Ascending aorta (tissue), 2 donors: ENCODE measurements at regions not wholly inside any gene's neighbourhood (a gene's known extent, or its start where the extent isn't known, plus 50 kb on each side); places are given as distances from the start of the nearest gene placed in this dataset.

Experiments
- DNase-seq, 2 donors: peaks; one replicate each; pipeline ENCODE4 v3.0.0-alpha.2; 2019; ENCODE audit warnings: low spot score in 2 of 2
- H3K27ac ChIP-seq, 2 donors: fragments of 200-600 bp; sonication (generic); one replicate each; pipeline ENCODE4 v1.5.1; 2016 to 2017; ENCODE audit warnings: mild to moderate bottlenecking in 1 of 2
- H3K27me3 ChIP-seq: fragments of 200-600 bp; sonication (generic); one replicate; pipeline ENCODE4 v1.5.1; 2017
- H3K36me3 ChIP-seq, 2 donors: fragments of 200-600 bp; sonication (generic); one replicate each; pipeline ENCODE4 v1.5.1; 2016
- H3K4me1 ChIP-seq, 2 donors: fragments of 200-600 bp; sonication (generic); one replicate each; pipeline ENCODE4 v1.5.1; 2016 to 2017; ENCODE audit warnings: mild to moderate bottlenecking in 1 of 2
- H3K4me3 ChIP-seq, 2 donors: fragments of 200-600 bp; sonication (generic); one replicate each; pipeline ENCODE4 v1.5.1; 2016 to 2017; ENCODE audit warnings: mild to moderate bottlenecking in 1 of 2
- H3K9me3 ChIP-seq, 2 donors: fragments of 200-600 bp; sonication (generic); one replicate each; pipeline ENCODE4 v1.5.1; 2016
- CTCF ChIP-seq, 3 experiments: fragments of 200-600 bp in 2 of 3; fragments of 450-650 bp in 1 of 3; sonication (generic) in 2 of 3; IDR thresholded peaks; one replicate each; pipeline ENCODE4 v1.5.1; 2016 to 2019; ENCODE audit warnings: antibody characterized with exemption in 3 of 3, mild to moderate bottlenecking in 1 of 3, moderate library complexity in 1 of 3
- intact Hi-C: fragments of 100-400 bp; cut with DNase I; formaldehyde crosslinking; loops from one replicate; pipeline ENCODE4 v1.15.1; 2023

- TF ChIP-seq CTCF (IDR thresholded peaks at IDR 0.05) = no peak
- no peaks in the 10 kb centered on the region for H3K36me3 ChIP-seq
- no peaks in the 10 kb centered on the region for H3K27me3 ChIP-seq
- H3K4me3 ChIP-seq = no peak overlapping the region
- no peaks in the 10 kb centered on the region for H3K9me3 ChIP-seq
- peaks cover 0 to 11% of the 10 kb centered on the region in 2 donors for H3K4me1 ChIP-seq
- peak in 1 of 2 donors; percentile 71 for DNase-seq
- no peak overlapping the region for H3K27ac ChIP-seq
- intact Hi-C loops = no loop called here
Observed at GRCh38 chr16:86768999-86769398, 190.7 kb downstream of the FOXL1 start.

- no peaks in the 10 kb centered on the region for H3K36me3 ChIP-seq
- DNase-seq = no peak
- H3K9me3 ChIP-seq = no peaks in the 10 kb centered on the region
- no peak overlapping the region for H3K27ac ChIP-seq
- no peak for TF ChIP-seq CTCF (IDR thresholded peaks at IDR 0.05)
- H3K4me1 ChIP-seq = peaks cover 0 to 11% of the 10 kb centered on the region in 2 donors
- intact Hi-C loops = no loop called here
- H3K4me3 ChIP-seq = no peak overlapping the region
- H3K27me3 ChIP-seq = no peaks in the 10 kb centered on the region
Observed at GRCh38 chr16:86771506-86772460, 193.4 kb downstream of the FOXL1 start.

- Histone ChIP-seq H3K27ac (peak overlapping the region in 1 of 2 donors; percentile 16), H3K4me3 (no peak overlapping the region), H3K4me1 (peaks cover 0 to 11% of the 10 kb centered on the region in 2 donors), H3K36me3 (no peaks in the 10 kb centered on the region), H3K27me3 (no peaks in the 10 kb centered on the region), H3K9me3 (no peaks in the 10 kb centered on the region)
- intact Hi-C loops = no loop called here
- no peak for TF ChIP-seq CTCF (IDR thresholded peaks at IDR 0.05)
- DNase-seq = no peak
Observed at GRCh38 chr16:86772671-86773353, 194.5 kb downstream of the FOXL1 start.

GRCh38 chr16:86773354-86773715, 195.0 kb downstream of the FOXL1 start:
- intact Hi-C loops = no loop called here
- H3K9me3 ChIP-seq = no peaks in the 10 kb centered on the region
- H3K4me1 ChIP-seq = peaks cover 0 to 11% of the 10 kb centered on the region in 2 donors
- no peaks in the 10 kb centered on the region for H3K27me3 ChIP-seq
- H3K36me3 ChIP-seq = no peaks in the 10 kb centered on the region
- no peak for DNase-seq
- no peak for TF ChIP-seq CTCF (IDR thresholded peaks at IDR 0.05)
- peak overlapping the region in 1 of 2 donors; percentile 16 for H3K27ac ChIP-seq
- H3K4me3 ChIP-seq = no peak overlapping the region

- DNase-seq = no peak
Observed at GRCh38 chr16:86774931-86775330, 196.6 kb downstream of the FOXL1 start.

More at GRCh38 chr16:86774931-86775330, 196.6 kb downstream of the FOXL1 start:
- intact Hi-C loops = no loop called here
- H3K4me1 ChIP-seq = peaks cover 0 to 3% of the 10 kb centered on the region in 2 donors
- no peak overlapping the region for H3K4me3 ChIP-seq
- no peaks in the 10 kb centered on the region for H3K9me3 ChIP-seq
- H3K27me3 ChIP-seq = no peaks in the 10 kb centered on the region
- H3K27ac ChIP-seq = no peak overlapping the region
- TF ChIP-seq CTCF (IDR thresholded peaks at IDR 0.05) = no peak
- H3K36me3 ChIP-seq = no peaks in the 10 kb centered on the region
